Thoracic aorta (tissue), 2 donors: ENCODE measurements at regions not wholly inside any gene's neighbourhood (a gene's known extent, or its start where the extent isn't known, plus 50 kb on each side); places are given as distances from the start of the nearest gene placed in this dataset.

ENCODE experiments used
- ATAC-seq: fragments of 150-250 bp; one replicate; pipeline ENCODE4 v1.8.0; 2017; ENCODE audit warnings: low read depth; ENCODE audit not compliant: insufficient number of reproducible peaks, low FRiP score
- DNase-seq: peaks from one replicate; pipeline ENCODE4 v3.0.0-alpha.2; 2020; ENCODE audit warnings: low spot score
- H3K27ac ChIP-seq, 2 donors: fragments of 200-600 bp; sonication (generic); 1 replicate in 1 of 2; 2 replicates in 1 of 2; pipeline ENCODE4 v1.5.1; 2016; ENCODE audit warnings: mild to moderate bottlenecking in 2 of 2, moderate library complexity in 2 of 2
- H3K27me3 ChIP-seq: fragments of 200-600 bp; sonication (generic); replicated peaks from 2 replicates; pipeline ENCODE4 v1.6.0; 2016; ENCODE audit warnings: mild to moderate bottlenecking; ENCODE audit not compliant: insufficient read depth
- H3K36me3 ChIP-seq: fragments of 200-600 bp; sonication (generic); one replicate; pipeline ENCODE4 v1.5.1; 2016
- H3K4me1 ChIP-seq, 2 donors: fragments of 200-600 bp; sonication (generic); 1 replicate in 1 of 2; 2 replicates in 1 of 2; pipeline versions ENCODE4 v1.5.1 to v1.6.0; 2016; ENCODE audit warnings: low read depth in 2 of 2, mild to moderate bottlenecking in 1 of 2; ENCODE audit not compliant: control insufficient read depth in 1 of 2
- H3K4me3 ChIP-seq: fragments of 200-600 bp; sonication (generic); 2 replicates; pipeline ENCODE4 v1.5.1; 2016; ENCODE audit warnings: mild to moderate bottlenecking
- H3K9me3 ChIP-seq: fragments of 200-600 bp; sonication (generic); 2 replicates; pipeline ENCODE4 v1.5.1; 2016
- CTCF ChIP-seq: fragments of 200-600 bp; sonication (generic); IDR thresholded peaks from one replicate; pipeline ENCODE4 v1.5.1; 2019; ENCODE audit warnings: antibody characterized with exemption

- no peak for DNase-seq
- H3K27me3 ChIP-seq: no peaks in the 10 kb centered on the region
- peaks cover 8% of the 10 kb centered on the region for H3K9me3 ChIP-seq
- H3K36me3 ChIP-seq: no peaks in the 10 kb centered on the region
- no peak for TF ChIP-seq CTCF
- H3K4me1 ChIP-seq: no peaks in the 10 kb centered on the region
- no peak overlapping the region for H3K27ac ChIP-seq
- no peak for ATAC-seq
- no peak overlapping the region for H3K4me3 ChIP-seq
Observed at GRCh38 chr7:46511442-46512215, 590.6 kb upstream of the IGFBP3 start.

GRCh38 chr7:46508583-46508982 lies 587.5 kb upstream of the IGFBP3 start:
- Histone ChIP-seq H3K4me3 (no peak overlapping the region), H3K27ac (no peak overlapping the region), H3K9me3 (peaks cover 8% of the 10 kb centered on the region), H3K4me1 (no peaks in the 10 kb centered on the region), H3K36me3 (no peaks in the 10 kb centered on the region), H3K27me3 (no peaks in the 10 kb centered on the region)
- TF ChIP-seq CTCF: no peak
- no peak for DNase-seq
- ATAC-seq: no peak

GRCh38 chr7:46507560-46507959 lies 586.5 kb upstream of the IGFBP3 start:
- DNase-seq (no peak), ATAC-seq (no peak)
- no peak for TF ChIP-seq CTCF
- Histone ChIP-seq H3K9me3 (peaks cover 8% of the 10 kb centered on the region), H3K4me1 (no peaks in the 10 kb centered on the region), H3K4me3 (no peak overlapping the region), H3K36me3 (no peaks in the 10 kb centered on the region), H3K27me3 (no peaks in the 10 kb centered on the region), H3K27ac (no peak overlapping the region)

- Histone ChIP-seq H3K9me3 (peaks cover 2% of the 10 kb centered on the region), H3K36me3 (no peaks in the 10 kb centered on the region), H3K27me3 (no peaks in the 10 kb centered on the region), H3K27ac (no peak overlapping the region), H3K4me3 (no peak overlapping the region), H3K4me1 (no peaks in the 10 kb centered on the region)
- ATAC-seq (no peak), DNase-seq (no peak)
- no peak for TF ChIP-seq CTCF
Observed at GRCh38 chr7:46494441-46494840, 573.4 kb upstream of the IGFBP3 start.

- H3K4me1 ChIP-seq: peaks cover 0 to 4% of the 10 kb centered on the region in 2 donors
- no peak for TF ChIP-seq CTCF
- H3K27me3 ChIP-seq: no peaks in the 10 kb centered on the region
- H3K27ac ChIP-seq: no peak overlapping the region
- ATAC-seq (no peak), DNase-seq (no peak)
- peaks cover 2% of the 10 kb centered on the region for H3K9me3 ChIP-seq
- no peak overlapping the region for H3K4me3 ChIP-seq
- H3K36me3 ChIP-seq: no peaks in the 10 kb centered on the region
Observed at GRCh38 chr7:46494028-46494427, 573.0 kb upstream of the IGFBP3 start.
